HG03045 (cell line): ENCODE measurements at regions not wholly inside any gene's neighbourhood (a gene's known extent, or its start where the extent isn't known, plus 50 kb on each side); places are given as distances from the start of the nearest gene placed in this dataset.
"Not testable (repeated sequence)": the region's sequence is repeated elsewhere in the genome, so short reads cannot be mapped to it uniquely, and the experiment has no call there.

Experiments
- ATAC-seq: cut with Tn5 transposase; IDR thresholded peaks from one replicate; pipeline ENCODE4 v1.9.1; 2021; ENCODE audit warnings: mild to moderate bottlenecking, moderate library complexity; ENCODE audit not compliant: unreplicated experiment

DNA sequence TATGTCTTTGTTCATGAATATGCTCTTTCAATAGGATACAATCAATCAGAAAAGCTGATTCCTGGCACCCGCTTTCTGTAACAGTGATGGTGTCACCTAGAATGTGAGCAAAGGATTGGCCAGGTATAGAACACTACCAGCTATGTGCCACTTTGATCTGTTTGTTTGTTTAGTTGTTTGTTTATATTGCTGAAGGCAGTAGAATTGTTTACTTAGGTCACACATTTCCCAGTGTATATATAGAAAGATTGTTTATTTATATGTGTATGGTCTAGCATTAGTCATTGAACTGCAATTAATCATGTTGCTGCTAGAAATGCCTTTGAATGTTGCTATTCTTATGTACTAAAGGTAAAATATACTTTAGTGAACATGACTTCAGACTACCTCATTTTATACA is 1678.6 kb upstream of the CELF4 start:
- ATAC-seq = no peak

DNA sequence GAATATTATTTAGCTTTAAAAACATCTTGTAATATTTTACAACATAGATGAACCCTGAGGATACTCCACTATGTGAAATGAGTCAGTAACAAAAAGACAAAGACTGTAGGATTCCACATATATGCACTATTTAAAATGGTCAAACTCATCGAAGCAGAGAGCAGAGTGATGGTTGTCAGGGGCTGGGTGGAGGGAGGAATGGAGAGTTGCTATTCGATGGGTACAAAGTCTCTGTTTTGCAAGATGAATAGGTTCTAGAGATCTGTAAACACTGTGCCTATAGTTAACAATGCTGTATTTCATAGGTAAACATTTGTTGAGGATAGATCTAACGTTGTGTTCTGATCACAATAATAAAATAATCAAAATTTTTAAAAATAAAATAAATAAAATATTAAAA is 1675.9 kb upstream of the CELF4 start:
- no peak for ATAC-seq

DNA sequence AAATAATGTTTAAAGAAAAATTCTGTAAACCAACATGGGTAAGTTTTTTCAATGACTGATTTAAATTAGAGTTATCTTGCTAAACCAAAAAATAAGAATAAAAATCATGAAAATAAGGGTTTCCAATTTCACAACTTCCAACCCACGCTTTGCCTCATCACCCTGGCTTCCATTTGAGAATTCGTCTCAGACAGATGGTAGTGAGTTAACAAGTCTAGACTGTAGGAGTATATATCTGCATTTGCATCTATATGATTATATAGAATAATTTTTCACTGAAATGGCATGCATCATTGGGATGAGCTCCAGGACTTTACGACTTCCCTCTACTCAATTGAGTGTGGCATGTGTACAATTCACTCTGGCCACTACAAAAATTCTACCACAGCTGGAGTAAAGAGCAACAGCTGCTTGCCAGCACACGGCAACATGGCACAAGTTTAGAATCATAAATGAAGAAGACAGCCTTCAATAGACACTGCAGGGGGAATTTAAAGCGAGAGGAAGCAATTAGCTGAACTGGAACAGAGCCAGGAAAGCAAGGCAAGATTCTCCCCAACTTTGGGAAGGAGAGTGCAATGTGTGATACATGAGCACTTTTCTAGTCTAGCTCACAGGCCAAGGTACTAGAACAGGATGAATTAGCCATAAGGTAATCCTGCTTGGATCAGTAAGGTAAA is 1673.5 kb upstream of the CELF4 start:
- no peak for ATAC-seq

DNA sequence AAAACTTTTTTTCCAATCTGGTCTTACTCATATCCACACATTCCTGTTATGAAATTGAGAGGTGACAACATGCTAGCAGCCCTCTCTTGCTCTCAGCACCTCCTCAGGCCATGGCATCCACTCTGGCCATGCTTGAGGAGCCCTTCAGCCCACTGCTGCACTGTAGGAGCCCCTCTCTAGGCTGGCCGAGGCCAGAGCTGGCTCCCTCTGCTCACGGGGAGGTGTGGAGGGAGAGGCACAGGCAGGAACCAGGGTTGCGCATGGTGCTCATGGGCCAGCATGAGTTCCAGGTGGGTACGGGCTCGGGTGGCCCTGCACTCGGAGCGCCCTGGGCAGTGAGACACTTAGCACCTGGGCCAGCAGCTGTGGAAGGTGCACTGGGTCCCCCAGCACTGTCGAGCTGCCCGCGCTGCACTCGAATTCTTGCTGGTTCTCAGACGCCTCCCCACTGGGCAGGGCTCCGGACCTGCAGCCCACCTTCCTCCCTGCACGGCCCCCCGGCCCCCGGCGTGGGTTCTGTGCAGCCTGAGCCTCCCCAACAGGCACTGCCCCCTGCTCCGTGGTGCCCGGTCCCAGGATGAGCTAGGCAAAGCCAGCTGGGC is 1669.6 kb upstream of the CELF4 start:
- ATAC-seq = no peak

DNA sequence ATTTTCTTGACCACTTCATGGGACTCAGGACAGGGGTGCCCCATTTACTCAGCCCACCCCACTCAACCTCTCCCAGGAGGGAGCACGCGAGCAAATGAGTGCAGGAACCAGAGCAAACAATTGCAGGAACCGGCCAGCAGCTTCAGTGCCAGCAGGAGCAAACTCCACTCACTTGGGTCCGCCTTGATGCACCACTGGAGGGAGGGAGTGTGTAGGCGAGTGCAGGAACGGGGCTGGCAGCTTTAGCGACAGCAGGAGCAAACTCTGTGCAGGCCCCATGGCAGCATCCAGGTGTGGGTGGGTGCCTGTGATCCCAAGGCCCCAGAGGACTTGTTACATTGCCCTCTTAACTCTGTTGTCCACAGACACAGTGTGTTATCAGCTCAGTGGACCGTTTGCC is 1667.3 kb upstream of the CELF4 start:
- no peak for ATAC-seq

DNA sequence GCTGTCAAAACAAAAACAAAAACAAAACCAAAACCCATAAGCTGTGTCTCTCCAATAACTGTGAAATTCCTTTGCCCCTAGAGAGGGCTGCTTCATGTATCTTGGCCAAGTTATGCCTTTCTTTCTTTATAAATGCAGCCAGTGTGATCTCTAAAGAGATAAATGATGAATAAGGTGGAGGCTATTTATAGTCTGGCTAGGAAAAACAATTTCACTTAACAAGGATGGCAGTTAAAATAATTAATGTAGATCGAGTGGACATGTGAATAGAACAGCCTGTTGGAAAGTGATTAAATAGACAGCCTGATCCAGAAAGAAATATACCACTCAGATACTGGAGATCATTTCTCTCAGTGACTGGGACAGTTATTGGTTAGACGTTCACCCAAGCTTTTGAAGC is 1666.9 kb upstream of the CELF4 start:
- no peak for ATAC-seq

DNA sequence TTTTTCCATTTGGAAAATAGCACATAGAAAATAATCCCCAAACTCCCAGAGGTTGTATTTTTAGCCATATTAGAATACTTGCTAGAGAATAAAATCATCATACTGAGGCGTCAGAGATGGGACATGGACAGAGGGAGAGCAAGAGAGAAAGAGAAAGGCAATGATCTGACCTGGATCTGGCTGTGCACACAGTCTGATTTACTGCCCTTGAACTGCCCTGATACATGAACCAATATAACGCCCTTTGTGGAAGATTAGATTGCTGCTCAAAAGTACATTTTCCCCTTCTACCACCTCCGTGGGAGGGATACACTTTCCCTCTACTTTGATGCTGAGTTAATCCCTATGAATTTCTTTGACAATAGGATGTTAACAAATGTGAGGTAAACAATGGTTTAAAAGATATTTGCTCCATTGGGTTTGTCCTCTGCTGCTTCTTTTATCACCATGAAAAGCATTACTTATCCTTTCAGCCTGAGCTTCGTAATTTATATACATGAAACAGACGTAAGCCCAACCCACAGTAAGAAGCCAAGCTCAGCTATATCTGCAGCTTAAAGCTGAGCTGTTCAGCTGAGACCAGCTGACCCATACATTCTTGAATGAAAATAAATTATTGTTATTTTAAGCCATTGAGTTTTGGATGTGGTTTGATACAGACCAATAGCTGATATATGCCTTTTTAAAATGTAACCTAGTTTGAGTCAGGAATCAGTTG is 1664.6 kb upstream of the CELF4 start:
- no peak for ATAC-seq

DNA sequence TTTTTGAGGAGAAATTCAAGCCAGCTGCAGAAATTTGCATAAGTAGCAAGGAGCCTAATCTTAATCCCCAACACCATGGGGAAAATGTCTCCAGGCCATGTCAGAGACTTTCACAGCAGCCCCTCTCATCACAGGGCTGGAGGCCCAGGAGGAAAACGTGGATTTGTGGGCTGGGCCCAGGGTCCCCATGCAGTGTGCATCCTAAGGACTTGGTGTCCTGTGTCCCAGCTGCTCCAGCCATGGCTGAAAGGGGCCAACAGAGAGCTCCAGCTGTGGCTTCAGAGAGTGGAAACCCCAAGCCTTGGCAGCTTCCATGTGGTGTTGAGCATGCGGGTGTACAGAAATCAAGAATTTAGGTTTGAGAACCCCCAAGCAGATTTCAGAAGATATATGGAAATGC is 1662.2 kb upstream of the CELF4 start:
- ATAC-seq = not testable (repeated sequence)

DNA sequence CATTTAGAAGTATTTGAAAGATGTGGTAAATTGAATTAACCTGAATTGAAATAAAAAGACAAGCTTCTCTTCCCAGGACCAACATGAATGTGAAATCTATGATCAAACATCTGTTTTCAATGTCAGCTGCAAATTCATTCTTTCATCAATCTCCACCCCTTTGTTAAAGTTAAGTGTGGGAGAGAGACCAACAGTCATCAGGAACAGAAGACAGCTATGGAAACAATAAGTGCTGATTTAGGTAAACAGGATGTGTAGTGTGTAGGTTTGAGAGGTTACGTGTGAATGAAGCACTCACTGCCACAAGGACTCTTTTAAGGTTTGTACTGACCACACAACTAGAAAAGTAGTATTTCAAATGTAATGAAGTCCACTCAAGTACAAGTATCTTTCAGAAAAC is 1659.8 kb upstream of the CELF4 start:
- ATAC-seq = no peak

DNA sequence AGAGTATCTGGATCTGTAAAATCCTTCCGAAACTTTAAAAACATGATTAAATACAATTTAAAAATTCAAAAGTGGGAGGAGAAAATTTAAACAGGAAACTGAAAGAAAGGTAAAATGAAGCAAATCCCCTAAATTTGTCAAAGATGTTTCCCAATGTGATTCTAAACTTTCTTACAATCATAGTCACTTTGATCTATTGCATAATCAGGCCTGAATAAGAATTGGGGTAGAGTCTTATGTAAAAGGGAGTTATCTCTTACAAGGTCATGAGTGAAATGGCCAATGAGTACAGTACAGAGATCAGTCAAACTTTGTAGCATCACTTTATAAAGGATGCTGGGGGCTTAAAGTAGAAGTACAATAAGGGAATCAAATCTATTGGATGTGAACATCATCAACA is 1657.7 kb upstream of the CELF4 start:
- ATAC-seq = no peak

DNA sequence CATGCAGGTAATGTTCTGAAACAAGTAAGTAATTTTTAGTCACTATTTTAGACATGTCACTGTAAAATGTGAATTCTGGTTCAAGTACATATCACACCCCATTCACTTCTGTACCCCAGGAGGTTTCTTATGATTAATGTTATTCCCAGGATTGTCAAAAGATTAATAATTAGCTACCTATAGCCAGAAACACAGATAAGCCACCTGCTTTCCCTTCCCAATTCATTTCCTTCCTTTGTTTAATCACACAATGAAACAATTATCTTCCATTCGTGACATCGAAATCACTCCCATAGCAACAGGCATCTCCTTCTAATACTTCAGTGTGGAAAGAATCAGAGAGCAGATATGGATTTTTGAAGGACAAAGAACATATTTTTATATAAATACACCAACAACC is 1650.3 kb upstream of the CELF4 start:
- ATAC-seq = no peak

DNA sequence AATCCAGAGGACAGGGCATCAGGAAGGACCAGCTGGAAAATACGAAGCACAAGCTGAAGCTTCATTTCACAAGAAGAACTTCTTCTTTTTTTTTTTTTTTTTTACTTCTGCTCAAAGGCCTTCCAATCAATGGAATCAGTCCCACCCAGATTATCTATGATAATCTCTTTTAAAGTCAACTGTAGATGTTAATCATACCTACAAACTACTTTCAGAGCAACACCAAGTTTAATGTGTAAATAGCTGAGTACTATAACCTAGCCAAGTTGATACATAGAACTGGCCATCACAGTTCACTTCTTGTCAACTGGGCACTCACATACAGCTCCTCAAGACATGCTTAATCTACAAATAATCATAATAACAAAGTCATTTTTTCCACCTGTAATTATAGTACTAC is 1645.9 kb upstream of the CELF4 start:
- no peak for ATAC-seq

DNA sequence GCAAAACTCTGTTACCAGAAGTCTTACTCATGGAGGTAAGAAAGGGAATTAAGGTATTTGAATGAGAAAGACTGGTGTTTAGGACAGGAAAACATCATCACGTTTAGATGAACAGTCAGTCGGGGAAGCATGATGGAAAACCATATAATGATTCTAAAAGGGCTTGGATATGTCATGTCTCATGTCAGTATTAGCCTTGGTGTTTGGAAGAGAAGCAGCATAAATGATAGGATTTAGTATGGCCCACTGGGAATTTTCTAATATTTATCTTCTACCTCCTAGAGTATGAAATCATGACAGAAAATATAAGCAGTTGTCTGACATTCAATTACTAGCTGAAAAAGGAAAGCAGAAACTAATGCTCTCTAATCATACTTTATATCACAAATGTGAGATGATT is 1643.6 kb upstream of the CELF4 start:
- no peak for ATAC-seq

DNA sequence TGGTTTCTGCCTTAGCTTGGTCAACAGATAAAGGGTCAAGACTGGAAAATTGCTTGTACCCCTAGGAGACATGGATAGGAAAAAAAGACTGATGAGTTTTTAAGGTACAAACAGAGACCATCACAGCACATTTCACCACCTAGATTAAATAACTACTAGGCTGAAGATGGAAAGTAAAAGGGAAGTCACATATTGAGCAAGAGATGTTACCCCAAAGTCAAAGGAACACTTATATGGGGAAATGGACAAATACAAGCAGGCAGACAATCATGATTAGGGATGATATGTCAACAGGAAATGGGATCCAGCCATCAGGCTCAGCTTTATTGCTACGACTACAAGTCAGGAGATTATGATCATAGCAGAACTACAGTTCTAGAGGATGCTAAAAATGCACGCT is 1643.1 kb upstream of the CELF4 start:
- no peak for ATAC-seq

DNA sequence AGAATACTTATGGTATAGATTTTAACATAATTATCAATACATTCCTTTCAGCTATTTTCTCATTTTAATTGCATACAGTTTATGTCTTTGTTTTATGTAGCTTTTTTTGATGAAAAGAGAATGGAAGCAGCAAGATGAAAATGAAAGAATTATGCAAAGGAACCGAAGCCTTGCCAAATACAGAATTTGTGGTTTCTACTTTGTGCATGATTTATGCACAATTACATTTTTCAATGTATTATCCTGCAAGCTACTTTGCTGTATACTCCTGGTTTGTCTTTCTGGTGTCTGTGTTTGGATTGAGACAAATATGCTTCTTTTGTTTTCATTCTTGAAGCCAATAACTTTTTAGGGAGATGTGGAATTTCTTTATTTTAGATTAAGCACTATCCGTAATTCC is 1642.6 kb upstream of the CELF4 start:
- no peak for ATAC-seq

DNA sequence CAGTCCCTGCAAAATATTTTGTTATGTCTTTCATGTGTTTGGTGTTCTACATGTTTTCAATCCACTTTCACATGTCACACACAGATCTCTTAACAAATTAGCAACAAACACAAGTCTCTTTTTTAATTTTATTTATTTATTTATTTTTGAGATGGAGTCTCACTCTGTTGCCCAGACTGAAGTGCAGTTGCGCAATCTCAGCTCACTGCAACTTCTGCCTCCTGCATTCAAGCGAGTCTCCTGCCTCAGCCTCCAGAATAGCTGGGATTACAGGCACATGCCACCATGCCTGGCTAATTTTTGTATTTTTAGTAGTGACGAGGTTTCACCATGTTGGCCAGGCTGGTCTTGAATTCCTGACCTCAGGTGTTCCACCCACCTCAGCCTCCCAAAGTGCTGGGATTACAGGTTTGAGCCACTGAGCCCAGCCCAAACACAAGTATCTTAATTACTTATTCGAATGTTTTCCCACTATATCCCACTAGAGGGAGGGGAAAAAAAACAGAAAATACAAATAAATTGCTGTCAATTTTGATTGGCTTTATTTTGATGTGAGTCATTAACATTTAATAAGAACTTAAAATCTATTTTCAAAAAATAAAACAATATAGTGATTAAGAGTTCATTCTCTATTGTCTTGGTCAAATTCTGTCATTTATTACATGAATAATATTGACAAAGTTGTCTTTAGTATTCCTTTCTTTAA is 1641.0 kb upstream of the CELF4 start:
- not testable (repeated sequence) for ATAC-seq

DNA sequence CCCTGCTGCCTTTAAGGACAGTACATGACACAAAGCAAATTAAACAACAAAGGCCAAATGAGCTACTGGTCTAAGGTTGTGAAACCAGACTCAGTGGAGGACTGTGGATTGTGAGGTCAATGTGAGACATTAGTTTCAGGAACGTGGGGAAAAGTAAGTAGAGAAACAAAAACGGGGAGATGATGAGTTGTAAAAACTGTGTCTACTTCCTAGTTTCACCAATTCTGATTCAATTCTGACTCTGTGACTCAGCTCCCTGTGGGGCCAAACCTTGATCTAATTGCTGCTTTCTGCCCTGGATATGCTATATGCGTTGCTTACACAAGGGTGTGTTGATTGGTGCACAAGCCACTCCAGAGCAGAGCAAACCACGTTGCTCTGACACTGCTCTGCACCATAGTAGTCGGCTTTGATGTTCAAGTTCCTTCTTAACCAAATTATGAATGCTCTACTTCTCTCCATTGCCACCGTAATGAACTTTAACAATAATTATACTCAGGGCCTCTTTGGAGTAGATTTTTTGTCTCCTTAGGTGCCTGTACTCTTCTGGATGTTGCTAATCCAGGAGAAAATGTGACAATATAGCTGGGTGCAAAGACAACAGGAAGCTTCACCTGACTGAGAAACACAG is 1640.1 kb upstream of the CELF4 start:
- ATAC-seq = no peak

DNA sequence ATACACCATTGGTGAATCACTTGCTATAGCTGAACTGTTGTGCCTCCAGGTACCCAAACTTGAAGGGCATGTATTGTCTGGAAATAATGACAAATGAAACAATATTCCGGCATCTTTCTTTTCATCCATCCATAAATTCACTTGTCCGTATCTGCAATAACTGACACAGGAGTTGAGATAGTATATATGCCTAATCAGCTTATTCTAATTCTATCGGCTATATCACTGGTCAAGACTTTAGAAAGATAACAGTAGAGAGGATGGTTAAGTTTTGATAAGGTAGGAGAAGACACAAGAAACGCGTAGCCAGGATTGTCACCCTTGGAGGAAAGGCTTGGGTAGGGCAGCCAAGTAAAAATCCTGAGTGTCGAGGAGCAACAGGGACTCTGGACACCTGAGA is 1634.6 kb upstream of the CELF4 start:
- ATAC-seq = no peak

DNA sequence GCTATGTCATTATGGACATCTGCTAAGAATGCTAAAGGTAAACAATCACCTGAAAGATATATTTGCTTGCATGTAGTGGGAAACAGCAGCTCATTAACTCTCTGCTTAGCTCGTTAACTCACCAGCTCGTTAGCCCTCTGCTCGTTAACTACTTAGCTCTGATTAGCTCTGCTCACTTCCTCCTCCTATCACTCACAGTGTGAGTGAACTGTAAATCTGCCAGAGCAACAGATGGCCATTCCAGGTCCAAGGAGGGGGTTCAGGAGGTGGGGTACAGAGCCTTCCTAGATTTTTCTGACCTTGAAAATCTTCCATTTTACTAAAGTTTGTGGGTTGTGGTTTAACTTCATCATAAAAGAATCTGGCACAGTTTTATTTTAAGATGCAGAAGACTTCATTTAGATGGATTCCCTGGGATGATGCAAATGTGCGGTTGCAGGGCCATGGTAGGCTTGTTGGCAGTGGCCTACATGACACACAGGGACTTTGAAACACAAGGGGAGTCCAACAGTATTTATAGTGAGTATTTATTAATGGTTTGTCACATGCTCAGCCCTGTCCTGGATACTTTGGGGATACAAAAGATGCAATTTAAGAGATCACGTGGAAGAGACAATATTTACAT is 1633.7 kb upstream of the CELF4 start:
- ATAC-seq = no peak

DNA sequence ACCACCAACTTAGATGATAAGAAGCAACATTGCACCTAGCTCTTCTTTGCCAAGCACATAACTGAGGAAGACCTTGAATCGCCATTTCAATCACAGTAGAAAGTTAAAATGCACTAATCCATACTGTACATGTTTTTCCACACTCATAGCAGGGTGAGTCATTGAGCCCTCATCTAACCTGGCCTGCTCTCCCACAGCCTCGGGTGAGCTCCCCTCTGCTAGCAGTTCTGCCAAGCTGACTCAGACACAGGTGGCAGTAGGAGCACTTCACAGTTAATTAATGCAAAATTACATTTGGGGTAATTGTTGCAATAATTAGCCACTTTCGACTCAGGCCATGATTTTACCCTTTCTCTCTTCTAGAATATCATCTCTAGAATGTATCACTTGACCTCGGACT is 1632.8 kb upstream of the CELF4 start:
- ATAC-seq = no peak

DNA sequence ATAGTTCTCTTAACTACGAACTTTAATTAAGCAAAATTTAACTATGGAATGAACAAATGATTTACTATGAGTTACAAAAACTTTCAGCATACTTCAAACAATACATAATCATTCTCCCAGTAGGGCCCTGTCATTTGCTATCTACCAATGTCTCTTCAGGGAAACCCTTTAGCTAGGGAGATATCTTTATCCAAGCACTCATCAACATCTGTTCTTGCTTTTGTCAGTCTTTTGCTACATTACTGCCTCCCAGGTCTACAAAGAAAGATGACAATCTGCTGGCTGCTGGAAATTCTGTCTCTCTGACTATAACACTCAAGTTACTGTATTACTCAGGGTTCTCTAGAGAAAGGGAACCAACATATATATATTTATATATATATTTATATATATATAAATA is 1626.3 kb upstream of the CELF4 start:
- ATAC-seq = no peak
